NCI-H1105 (cell line): ENCODE measurements at regions not wholly inside any gene's neighbourhood (a gene's known extent, or its start where the extent isn't known, plus 50 kb on each side); places are given as distances from the start of the nearest gene placed in this dataset.
A peak's percentile ranks its signal among the peaks of the same experiment; 100 is the strongest.

Source experiments
- DNase-seq: peaks from one replicate; lab custom pipeline; 2025; lab: John Stamatoyannopoulos, UW

- DNase-seq: no peak
These were observed 163.3 kb upstream of the LEF1 start for GRCh38 chr4:108331905-108332632.

GRCh38 chr4:108328383-108328732, 159.6 kb upstream of the LEF1 start:
- DNase-seq: no peak

- DNase-seq: no peak
These were observed 159.1 kb upstream of the LEF1 start for GRCh38 chr4:108327642-108328382.

- DNase-seq: no peak
These were observed 156.8 kb upstream of the LEF1 start for GRCh38 chr4:108325561-108325960.

GRCh38 chr4:108324450-108324849, 155.7 kb upstream of the LEF1 start:
- no peak for DNase-seq

- DNase-seq: no peak
These were observed 153.8 kb upstream of the LEF1 start for GRCh38 chr4:108322497-108322896.

- DNase-seq: no peak
These were observed 151.3 kb upstream of the LEF1 start for GRCh38 chr4:108320061-108320460.

GRCh38 chr4:108317377-108317776, 148.6 kb upstream of the LEF1 start:
- DNase-seq: no peak

- DNase-seq: no peak
These were observed 147.0 kb upstream of the LEF1 start for GRCh38 chr4:108315694-108316093.

GRCh38 chr4:108314900-108315589, 146.3 kb upstream of the LEF1 start:
- DNase-seq: no peak

- no peak for DNase-seq
These were observed 145.0 kb upstream of the LEF1 start for GRCh38 chr4:108313546-108314339.

GRCh38 chr4:108311313-108311712, 142.6 kb upstream of the LEF1 start:
- DNase-seq: no peak

- DNase-seq: no peak
These were observed 134.9 kb upstream of the LEF1 start for GRCh38 chr4:108303488-108304177.

GRCh38 chr4:108301545-108302251, 133.0 kb upstream of the LEF1 start:
- DNase-seq: no peak

- DNase-seq: no peak
These were observed 128.9 kb upstream of the LEF1 start for GRCh38 chr4:108297605-108298004.

- DNase-seq: no peak
These were observed 123.5 kb upstream of the LEF1 start for GRCh38 chr4:108292229-108292628.

- DNase-seq: no peak
These were observed 122.4 kb upstream of the LEF1 start for GRCh38 chr4:108291137-108291536.

- DNase-seq: peak; percentile 6
These were observed 119.2 kb upstream of the LEF1 start for GRCh38 chr4:108287834-108288413.

- no peak for DNase-seq
These were observed 111.3 kb upstream of the LEF1 start for GRCh38 chr4:108280072-108280471.

- no peak for DNase-seq
These were observed 108.0 kb upstream of the LEF1 start for GRCh38 chr4:108276690-108277089.

GRCh38 chr4:108272986-108273385, 104.3 kb upstream of the LEF1 start:
- no peak for DNase-seq
